ENCODE measurements at regions not wholly inside any gene's neighbourhood (a gene's known extent, or its start where the extent isn't known, plus 50 kb on each side); places are given as distances from the start of the nearest gene placed in this dataset.

DNA sequence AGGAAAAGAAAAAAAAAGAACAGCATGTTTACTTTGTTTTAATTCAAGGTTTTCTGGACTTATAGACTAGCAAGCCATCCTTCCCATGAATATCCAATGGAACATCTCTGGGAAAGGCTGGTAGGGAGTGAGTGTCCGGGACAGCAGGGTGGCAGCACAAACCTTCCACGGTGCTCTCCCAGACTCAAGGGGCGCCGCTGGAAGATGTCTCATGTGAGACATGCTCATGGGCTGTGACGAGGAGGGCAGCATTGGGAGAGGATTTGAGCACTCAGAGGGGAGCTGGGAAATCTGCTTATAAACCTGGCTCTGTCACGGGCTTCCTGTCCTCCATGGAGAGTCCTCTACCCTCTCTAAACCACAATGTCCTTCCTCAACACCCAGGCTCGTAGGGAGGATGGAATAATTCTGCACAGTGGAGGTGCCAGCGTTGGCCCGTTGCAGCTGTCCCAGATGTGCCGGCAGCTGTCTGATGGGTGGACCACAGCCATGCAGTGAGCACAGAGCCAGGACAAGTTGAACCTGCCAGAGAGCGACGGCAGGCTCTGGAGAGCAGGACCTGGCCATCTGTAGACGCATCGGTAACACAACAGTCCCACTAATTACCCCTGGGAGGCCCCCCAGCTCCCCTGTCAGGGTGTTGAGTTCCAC is 100.1 kb upstream of the IGSF21 start:
- Histone ChIP-seq H3K9ac (ENCODE audit: low read length) (no peak overlapping the region), H3K9me2 (replicated peaks; ENCODE audit: insufficient read depth, low read length) (no peaks in the 10 kb centered on the region), H3K27me3 (ENCODE audit: low read length) (no peaks in the 10 kb centered on the region), H3K36me3 (ENCODE audit: low read length) (no peaks in the 10 kb centered on the region), H2AFZ (ENCODE audit: low read depth, low read length, severe bottlenecking) (no peak overlapping the region), H3K27ac (ENCODE audit: low read depth, low read length) (no peak overlapping the region), H3K4me2 (ENCODE audit: low read depth, low read length, poor library complexity, severe bottlenecking) (no peak overlapping the region), H3K4me3 (ENCODE audit: insufficient read depth, low read length, poor library complexity, severe bottlenecking) (no peak overlapping the region), H3K9me3 (ENCODE audit: insufficient read depth, low read length) (no peaks in the 10 kb centered on the region), H4K20me1 (ENCODE audit: low read depth, low read length) (no peaks in the 10 kb centered on the region), H3F3A (ENCODE audit: insufficient read depth) (no peaks in the 10 kb centered on the region), H3K79me2 (ENCODE audit: insufficient read depth, low read length) (no peaks in the 10 kb centered on the region)
- TF ChIP-seq, protein P1, sequence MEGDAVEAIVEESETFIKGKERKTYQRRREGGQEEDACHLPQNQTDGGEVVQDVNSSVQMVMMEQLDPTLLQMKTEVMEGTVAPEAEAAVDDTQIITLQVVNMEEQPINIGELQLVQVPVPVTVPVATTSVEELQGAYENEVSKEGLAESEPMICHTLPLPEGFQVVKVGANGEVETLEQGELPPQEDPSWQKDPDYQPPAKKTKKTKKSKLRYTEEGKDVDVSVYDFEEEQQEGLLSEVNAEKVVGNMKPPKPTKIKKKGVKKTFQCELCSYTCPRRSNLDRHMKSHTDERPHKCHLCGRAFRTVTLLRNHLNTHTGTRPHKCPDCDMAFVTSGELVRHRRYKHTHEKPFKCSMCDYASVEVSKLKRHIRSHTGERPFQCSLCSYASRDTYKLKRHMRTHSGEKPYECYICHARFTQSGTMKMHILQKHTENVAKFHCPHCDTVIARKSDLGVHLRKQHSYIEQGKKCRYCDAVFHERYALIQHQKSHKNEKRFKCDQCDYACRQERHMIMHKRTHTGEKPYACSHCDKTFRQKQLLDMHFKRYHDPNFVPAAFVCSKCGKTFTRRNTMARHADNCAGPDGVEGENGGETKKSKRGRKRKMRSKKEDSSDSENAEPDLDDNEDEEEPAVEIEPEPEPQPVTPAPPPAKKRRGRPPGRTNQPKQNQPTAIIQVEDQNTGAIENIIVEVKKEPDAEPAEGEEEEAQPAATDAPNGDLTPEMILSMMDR (IDR thresholded peaks at IDR 0.05; ENCODE audit: insufficient read depth, low read length, poor library complexity, severe bottlenecking): no peak
- TF ChIP-seq EZH2phosphoT487 (conservative IDR thresholded peaks at IDR 0.05; ENCODE audit: low read length): no peak

DNA sequence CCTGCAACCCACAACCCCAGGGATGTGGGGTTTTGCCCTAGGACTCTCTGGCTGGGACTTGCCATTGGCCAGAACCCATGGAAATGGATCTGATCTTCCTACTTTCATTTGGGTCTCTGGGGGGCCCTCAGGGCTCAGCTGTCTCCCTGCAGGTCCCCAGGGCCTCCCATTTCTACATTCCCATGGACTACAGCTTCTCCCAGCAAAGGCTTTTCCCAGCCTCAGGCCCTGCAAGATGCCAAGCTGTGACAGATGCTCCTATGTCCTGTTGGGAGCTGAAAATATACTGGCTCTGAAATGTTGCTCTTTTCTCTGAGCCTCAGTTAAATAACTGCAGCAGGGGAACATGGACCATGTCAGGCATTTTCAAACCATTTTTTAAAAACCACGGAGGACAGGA is 99.5 kb upstream of the IGSF21 start:
- Histone ChIP-seq H3K27me3 (ENCODE audit: low read length) (no peaks in the 10 kb centered on the region), H3K9me3 (ENCODE audit: insufficient read depth, low read length) (no peaks in the 10 kb centered on the region), H4K20me1 (ENCODE audit: low read depth, low read length) (no peaks in the 10 kb centered on the region), H3K27ac (ENCODE audit: low read depth, low read length) (no peak overlapping the region), H3K9me2 (replicated peaks; ENCODE audit: insufficient read depth, low read length) (no peaks in the 10 kb centered on the region), H3K4me3 (ENCODE audit: insufficient read depth, low read length, poor library complexity, severe bottlenecking) (no peak overlapping the region), H3K36me3 (ENCODE audit: low read length) (no peaks in the 10 kb centered on the region), H2AFZ (ENCODE audit: low read depth, low read length, severe bottlenecking) (no peak overlapping the region), H3K9ac (ENCODE audit: low read length) (no peak overlapping the region), H3F3A (ENCODE audit: insufficient read depth) (no peaks in the 10 kb centered on the region), H3K79me2 (ENCODE audit: insufficient read depth, low read length) (no peaks in the 10 kb centered on the region), H3K4me2 (ENCODE audit: low read depth, low read length, poor library complexity, severe bottlenecking) (no peak overlapping the region)
- TF ChIP-seq, protein P1 (IDR thresholded peaks at IDR 0.05; ENCODE audit: insufficient read depth, low read length, poor library complexity, severe bottlenecking): no peak
- no peak for TF ChIP-seq EZH2phosphoT487 (conservative IDR thresholded peaks at IDR 0.05; ENCODE audit: low read length)

DNA sequence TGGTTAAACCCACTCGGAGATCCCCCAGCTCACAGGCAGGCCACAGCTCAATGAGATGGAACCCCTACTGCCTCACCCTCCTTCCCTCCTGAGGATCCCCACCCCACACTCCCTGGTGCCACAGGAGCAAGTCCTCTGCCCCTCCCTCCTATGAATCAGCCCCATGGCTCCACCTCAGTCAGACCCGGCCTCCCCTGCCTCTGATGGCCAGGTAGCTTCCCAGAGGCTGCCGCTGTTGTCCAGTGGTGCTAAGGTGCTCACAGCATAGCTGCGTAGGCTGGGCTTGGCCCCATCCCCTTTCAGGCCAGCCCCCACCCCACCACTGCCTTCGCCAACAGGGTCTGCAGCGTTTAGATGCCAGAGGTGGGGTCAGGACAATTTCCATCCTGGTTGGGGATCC is 98.5 kb upstream of the IGSF21 start:
- H3K9me3 ChIP-seq (ENCODE audit: insufficient read depth, low read length): no peaks in the 10 kb centered on the region
- TF ChIP-seq EZH2phosphoT487 (conservative IDR thresholded peaks at IDR 0.05; ENCODE audit: low read length): no peak
- TF ChIP-seq, protein P1 (IDR thresholded peaks at IDR 0.05; ENCODE audit: insufficient read depth, low read length, poor library complexity, severe bottlenecking): no peak

More for the DNA sequence above, 98.5 kb upstream of the IGSF21 start:
- no peak overlapping the region for H2AFZ ChIP-seq (ENCODE audit: low read depth, low read length, severe bottlenecking)
- H4K20me1 ChIP-seq (ENCODE audit: low read depth, low read length): no peaks in the 10 kb centered on the region
- no peaks in the 10 kb centered on the region for H3K9me2 ChIP-seq (replicated peaks; ENCODE audit: insufficient read depth, low read length)
- no peak overlapping the region for H3K9ac ChIP-seq (ENCODE audit: low read length)
- no peaks in the 10 kb centered on the region for H3F3A ChIP-seq (ENCODE audit: insufficient read depth)
- H3K27me3 ChIP-seq (ENCODE audit: low read length): no peaks in the 10 kb centered on the region
- H3K36me3 ChIP-seq (ENCODE audit: low read length): no peaks in the 10 kb centered on the region
- H3K4me3 ChIP-seq (ENCODE audit: insufficient read depth, low read length, poor library complexity, severe bottlenecking): no peak overlapping the region
- H3K79me2 ChIP-seq (ENCODE audit: insufficient read depth, low read length): no peaks in the 10 kb centered on the region
- H3K4me2 ChIP-seq (ENCODE audit: low read depth, low read length, poor library complexity, severe bottlenecking): no peak overlapping the region
- no peak overlapping the region for H3K27ac ChIP-seq (ENCODE audit: low read depth, low read length)

All from SU-DHL-6 (cell line).